GM10266 (cell line): ENCODE measurements at regions not wholly inside any gene's neighbourhood (a gene's known extent, or its start where the extent isn't known, plus 50 kb on each side); places are given as distances from the start of the nearest gene placed in this dataset.

ENCODE experiments used
- DNase-seq: peaks from one replicate; pipeline ENCODE4 v3.0.0; 2012; ENCODE audit errors: extremely low spot score
- TF ChIP-seq, protein P1 (sequence below): IDR thresholded peaks from 2 replicates; pipeline ENCODE4 v1.5.1; 2012; ENCODE audit warnings: mild to moderate bottlenecking, low read depth; ENCODE audit not compliant: control insufficient read depth, insufficient read depth; ENCODE audit errors: missing control alignments

GRCh38 chr2:234631646-234632514 lies 135.0 kb upstream of the ARL4C start:
- no peak for DNase-seq
- TF ChIP-seq, protein P1, sequence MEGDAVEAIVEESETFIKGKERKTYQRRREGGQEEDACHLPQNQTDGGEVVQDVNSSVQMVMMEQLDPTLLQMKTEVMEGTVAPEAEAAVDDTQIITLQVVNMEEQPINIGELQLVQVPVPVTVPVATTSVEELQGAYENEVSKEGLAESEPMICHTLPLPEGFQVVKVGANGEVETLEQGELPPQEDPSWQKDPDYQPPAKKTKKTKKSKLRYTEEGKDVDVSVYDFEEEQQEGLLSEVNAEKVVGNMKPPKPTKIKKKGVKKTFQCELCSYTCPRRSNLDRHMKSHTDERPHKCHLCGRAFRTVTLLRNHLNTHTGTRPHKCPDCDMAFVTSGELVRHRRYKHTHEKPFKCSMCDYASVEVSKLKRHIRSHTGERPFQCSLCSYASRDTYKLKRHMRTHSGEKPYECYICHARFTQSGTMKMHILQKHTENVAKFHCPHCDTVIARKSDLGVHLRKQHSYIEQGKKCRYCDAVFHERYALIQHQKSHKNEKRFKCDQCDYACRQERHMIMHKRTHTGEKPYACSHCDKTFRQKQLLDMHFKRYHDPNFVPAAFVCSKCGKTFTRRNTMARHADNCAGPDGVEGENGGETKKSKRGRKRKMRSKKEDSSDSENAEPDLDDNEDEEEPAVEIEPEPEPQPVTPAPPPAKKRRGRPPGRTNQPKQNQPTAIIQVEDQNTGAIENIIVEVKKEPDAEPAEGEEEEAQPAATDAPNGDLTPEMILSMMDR = no peak

DNA sequence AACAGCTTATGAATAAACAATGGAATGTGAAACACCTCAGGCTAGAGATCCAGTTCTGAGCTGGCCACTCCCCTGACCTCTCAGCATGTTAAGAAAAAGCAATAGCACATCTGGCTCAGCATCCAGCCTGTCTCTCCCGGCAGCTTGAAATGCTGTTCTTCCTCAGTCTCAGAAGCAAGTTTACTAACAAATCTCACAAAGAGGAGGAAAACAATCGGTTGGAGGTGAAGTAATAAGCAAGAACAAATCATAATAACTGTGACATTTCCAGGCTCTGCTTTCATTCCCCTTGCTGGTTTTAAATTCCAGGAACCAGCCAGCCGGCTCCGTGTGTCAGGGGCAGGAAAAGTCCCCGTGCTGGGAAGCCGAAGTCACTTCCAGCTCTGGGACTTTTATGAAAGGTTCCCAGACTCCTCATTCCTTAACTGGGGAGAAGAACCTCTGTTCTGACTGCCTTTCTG lies 133.9 kb upstream of the ARL4C start:
- TF ChIP-seq, protein P1 = no peak

GRCh38 chr2:234629596-234629995 lies 132.7 kb upstream of the ARL4C start:
- no peak for DNase-seq
- TF ChIP-seq, protein P1 = no peak

More for the DNA sequence above, 133.9 kb upstream of the ARL4C start:
- DNase-seq = no peak

GRCh38 chr2:234628953-234629352 lies 132.1 kb upstream of the ARL4C start:
- TF ChIP-seq, protein P1 = no peak
- DNase-seq = no peak

DNA sequence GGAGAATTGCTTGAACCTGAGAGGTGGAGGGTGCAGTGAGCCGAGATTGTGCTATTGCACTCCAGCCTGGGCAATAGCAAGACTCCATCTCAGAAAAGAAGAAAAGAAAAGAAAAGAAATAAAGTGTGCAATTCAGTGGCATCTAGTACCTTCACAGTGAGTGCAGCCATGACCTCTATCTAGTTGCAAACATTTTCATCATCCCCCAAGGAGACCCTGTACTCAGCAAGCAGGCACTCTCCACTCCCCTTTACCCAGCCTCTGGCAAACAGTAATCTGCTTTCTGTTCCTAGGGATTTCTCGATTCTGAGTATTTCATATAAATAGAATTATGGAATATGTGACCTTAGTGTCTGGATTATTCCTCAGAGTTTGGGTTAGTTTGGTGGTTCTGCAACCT lies 130.4 kb upstream of the ARL4C start:
- TF ChIP-seq, protein P1 = no peak
- no peak for DNase-seq

DNA sequence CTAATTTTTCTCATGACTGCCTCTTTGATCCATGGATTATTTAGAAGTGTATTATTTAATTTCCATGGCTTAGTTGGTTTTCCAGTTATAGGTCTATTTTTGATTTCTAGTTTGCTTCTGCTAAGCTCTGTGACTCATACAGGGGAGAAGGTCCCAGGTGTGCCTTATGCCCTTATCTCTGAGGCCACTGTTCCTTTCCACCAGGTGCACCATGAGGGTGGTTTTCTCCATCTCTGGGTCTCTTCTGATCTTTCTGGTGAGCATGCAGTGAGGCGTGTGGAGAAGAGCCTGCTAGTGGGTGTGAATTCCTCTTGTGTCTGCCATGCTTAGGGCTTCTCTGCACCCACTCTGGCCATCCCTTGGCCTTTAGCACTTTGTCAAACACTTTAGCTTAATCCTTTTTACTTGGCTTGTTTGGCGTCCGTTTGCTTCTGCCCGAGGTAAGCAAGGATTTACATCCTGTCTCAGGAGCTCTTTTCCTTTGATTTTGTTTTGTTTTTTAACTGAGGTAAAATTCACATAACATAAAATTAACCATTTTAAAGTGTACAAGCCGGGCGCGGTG lies 129.8 kb upstream of the ARL4C start:
- DNase-seq = no peak
- TF ChIP-seq, protein P1 = no peak

DNA sequence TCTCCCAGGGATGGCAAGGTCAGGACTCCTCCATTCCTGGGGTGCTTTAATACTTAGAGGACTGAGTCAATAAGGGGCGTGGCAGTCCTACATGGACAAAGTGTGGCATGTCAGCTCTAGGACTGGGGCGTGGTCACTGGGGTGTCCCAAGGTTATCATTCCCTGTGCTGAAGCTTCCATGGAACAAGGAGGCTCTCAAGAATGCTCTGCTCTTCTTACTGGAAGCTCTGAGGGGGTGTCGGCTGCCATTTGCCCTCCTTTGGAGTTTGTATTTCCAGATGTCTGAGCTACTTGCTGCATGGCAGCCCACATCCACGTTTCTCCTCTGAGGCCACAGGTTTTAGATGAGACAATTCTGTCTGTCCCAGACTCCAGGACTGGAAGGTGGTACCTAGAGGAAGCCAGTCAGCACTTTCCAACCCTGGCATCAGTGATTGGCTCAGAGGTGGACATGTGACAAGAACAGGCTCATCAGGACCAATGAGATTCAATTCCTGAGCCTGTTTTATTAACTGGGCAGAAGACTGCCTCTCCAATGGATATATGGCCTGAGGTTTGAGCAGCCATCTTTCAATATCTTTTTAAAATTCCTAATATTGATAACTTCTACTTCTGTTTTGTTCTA lies 128.9 kb upstream of the ARL4C start:
- no peak for DNase-seq
- TF ChIP-seq, protein P1 = no peak
